ENCODE measurements at regions not wholly inside any gene's neighbourhood (a gene's known extent, or its start where the extent isn't known, plus 50 kb on each side); places are given as distances from the start of the nearest gene placed in this dataset.

DNA sequence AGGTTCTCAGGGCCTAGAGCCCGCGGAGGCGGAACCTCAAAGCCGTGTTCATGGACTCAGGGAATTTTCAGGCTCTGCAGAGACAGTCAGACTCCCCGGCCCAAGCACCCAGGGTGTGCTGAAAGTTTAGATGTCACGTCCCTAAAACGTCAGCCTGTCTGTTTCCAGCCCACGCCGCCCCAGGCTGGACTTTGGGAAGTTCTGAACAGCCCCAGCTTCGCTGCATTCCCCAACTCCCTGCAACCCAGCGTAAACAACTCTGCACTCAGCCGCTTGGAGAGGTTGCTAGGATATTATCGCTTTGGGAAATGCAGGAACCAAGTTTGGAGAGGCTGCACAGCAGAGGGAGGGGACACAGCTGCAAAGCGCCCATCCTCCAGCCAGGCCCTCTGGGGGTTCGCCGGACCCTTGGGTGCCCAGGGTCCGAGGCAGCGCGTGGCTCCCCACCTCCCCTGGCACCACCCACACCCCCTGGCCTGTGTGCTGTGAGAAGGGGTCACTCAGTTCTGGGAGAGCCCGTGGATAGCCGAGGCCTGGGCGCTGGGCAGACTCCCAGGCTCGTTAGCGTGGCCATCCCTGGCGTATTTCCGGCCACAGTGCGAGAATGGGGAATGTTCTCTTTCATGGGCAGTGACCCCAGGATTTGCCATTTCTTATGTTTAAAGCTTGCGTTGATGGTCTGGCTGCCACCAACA is 120.5 kb upstream of the FGF3 start:
- H3K36me3 ChIP-seq (ENCODE audit: control insufficient read depth in 1 of 2, insufficient read depth in 2 of 2, low read length in 2 of 2): no peaks in the 10 kb centered on the region
- no peaks in the 10 kb centered on the region for H3K27me3 ChIP-seq (ENCODE audit: insufficient read depth, low read length)
- no peak for DNase-seq (ENCODE audit: low read depth, low spot score)
- BruUV-seq (replicated peaks): no TSS peak
- no peak overlapping the region for H3K4me3 ChIP-seq (replicated peaks in 1 of 2; ENCODE audit: low read depth in 1 of 2, low read length in 2 of 2)
- peaks cover 13 to 32% of the 10 kb centered on the region in 2 experiments for H3K4me1 ChIP-seq (ENCODE audit: control insufficient read depth in 1 of 2, insufficient read depth in 2 of 2, low read length in 2 of 2)
- TF ChIP-seq EZH2phosphoT487 (IDR thresholded peaks at IDR 0.05; ENCODE audit: borderline replicate concordance) (no peak), EZH2 (IDR thresholded peaks at IDR 0.05) (no peak), ELF1 (IDR thresholded peaks at IDR 0.05; ENCODE audit: borderline replicate concordance, low read depth) (no peak), JUND (IDR thresholded peaks at IDR 0.05) (no peak), MAX (IDR thresholded peaks at IDR 0.05) (no peak), POLR2AphosphoS5 (IDR thresholded peaks at IDR 0.05; ENCODE audit: low read depth, low read length) (no peak), SRF (IDR thresholded peaks at IDR 0.05; ENCODE audit: low read depth) (no peak), CEBPB (IDR thresholded peaks at IDR 0.05; ENCODE audit: low read depth) (no peak), TCF7L2 (IDR thresholded peaks at IDR 0.05; ENCODE audit: borderline replicate concordance, extremely low read depth, insufficient read depth, insufficient read length) (no peak), ZNF274 (IDR thresholded peaks at IDR 0.05; ENCODE audit: low read depth, low read length) (no peak), FOSL1 (IDR thresholded peaks at IDR 0.05; ENCODE audit: low read depth) (no peak), RAD21 (IDR thresholded peaks at IDR 0.05; ENCODE audit: low read depth) (no peak), YY1 (IDR thresholded peaks at IDR 0.05; ENCODE audit: extremely low read depth, insufficient replicate concordance, low read depth, low read length) (no peak), SP1 (IDR thresholded peaks at IDR 0.05; ENCODE audit: low read depth) (no peak), ATF3 (IDR thresholded peaks at IDR 0.05) (no peak)
- TF ChIP-seq, protein P1, sequence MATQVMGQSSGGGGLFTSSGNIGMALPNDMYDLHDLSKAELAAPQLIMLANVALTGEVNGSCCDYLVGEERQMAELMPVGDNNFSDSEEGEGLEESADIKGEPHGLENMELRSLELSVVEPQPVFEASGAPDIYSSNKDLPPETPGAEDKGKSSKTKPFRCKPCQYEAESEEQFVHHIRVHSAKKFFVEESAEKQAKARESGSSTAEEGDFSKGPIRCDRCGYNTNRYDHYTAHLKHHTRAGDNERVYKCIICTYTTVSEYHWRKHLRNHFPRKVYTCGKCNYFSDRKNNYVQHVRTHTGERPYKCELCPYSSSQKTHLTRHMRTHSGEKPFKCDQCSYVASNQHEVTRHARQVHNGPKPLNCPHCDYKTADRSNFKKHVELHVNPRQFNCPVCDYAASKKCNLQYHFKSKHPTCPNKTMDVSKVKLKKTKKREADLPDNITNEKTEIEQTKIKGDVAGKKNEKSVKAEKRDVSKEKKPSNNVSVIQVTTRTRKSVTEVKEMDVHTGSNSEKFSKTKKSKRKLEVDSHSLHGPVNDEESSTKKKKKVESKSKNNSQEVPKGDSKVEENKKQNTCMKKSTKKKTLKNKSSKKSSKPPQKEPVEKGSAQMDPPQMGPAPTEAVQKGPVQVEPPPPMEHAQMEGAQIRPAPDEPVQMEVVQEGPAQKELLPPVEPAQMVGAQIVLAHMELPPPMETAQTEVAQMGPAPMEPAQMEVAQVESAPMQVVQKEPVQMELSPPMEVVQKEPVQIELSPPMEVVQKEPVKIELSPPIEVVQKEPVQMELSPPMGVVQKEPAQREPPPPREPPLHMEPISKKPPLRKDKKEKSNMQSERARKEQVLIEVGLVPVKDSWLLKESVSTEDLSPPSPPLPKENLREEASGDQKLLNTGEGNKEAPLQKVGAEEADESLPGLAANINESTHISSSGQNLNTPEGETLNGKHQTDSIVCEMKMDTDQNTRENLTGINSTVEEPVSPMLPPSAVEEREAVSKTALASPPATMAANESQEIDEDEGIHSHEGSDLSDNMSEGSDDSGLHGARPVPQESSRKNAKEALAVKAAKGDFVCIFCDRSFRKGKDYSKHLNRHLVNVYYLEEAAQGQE (IDR thresholded peaks at IDR 0.05; ENCODE audit: low read depth): no peak
- TF ChIP-seq, protein P2, sequence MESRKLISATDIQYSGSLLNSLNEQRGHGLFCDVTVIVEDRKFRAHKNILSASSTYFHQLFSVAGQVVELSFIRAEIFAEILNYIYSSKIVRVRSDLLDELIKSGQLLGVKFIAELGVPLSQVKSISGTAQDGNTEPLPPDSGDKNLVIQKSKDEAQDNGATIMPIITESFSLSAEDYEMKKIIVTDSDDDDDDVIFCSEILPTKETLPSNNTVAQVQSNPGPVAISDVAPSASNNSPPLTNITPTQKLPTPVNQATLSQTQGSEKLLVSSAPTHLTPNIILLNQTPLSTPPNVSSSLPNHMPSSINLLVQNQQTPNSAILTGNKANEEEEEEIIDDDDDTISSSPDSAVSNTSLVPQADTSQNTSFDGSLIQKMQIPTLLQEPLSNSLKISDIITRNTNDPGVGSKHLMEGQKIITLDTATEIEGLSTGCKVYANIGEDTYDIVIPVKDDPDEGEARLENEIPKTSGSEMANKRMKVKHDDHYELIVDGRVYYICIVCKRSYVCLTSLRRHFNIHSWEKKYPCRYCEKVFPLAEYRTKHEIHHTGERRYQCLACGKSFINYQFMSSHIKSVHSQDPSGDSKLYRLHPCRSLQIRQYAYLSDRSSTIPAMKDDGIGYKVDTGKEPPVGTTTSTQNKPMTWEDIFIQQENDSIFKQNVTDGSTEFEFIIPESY (IDR thresholded peaks at IDR 0.05; ENCODE audit: extremely low read depth, insufficient replicate concordance, low read length): no peak
- no peak for ATAC-seq
- intact Hi-C loops (cut with micrococcal nuclease): no loop called here
- no peaks in the 10 kb centered on the region for H4K20me1 ChIP-seq (ENCODE audit: insufficient read depth)
- H3K4me2 ChIP-seq (ENCODE audit: low read length): no peak overlapping the region
- H2AFZ ChIP-seq (ENCODE audit: low read depth, low read length, poor library complexity, severe bottlenecking): no peak overlapping the region
- no peak overlapping the region for H3K27ac ChIP-seq (ENCODE audit: low read depth, low read length)
- ChIA-PET CTCF (interaction anchor here (1.2 to 1.5 kb wide), 2 partner anchors 24 to 143 kb away, joined by 3 read pairs; no protein-coding TSS in a partner anchor), POLR2A (no interaction called here), RAD21 (ENCODE audit: low non-redundant PET in 1 of 2, low total read pairs in 2 of 2, uncharacterized antibody in 2 of 2, unreplicated experiment in 2 of 2) (no interaction called here)
- no peak overlapping the region for H3K9ac ChIP-seq (ENCODE audit: low read length)
- no peaks in the 10 kb centered on the region for H3K79me2 ChIP-seq (ENCODE audit: insufficient read depth, low read length)
- H3K9me2 ChIP-seq (ENCODE audit: insufficient read depth): no peaks in the 10 kb centered on the region
- no peaks in the 10 kb centered on the region for H3K9me3 ChIP-seq (ENCODE audit: control insufficient read depth in 1 of 2, insufficient read depth in 1 of 2, low read depth in 1 of 2, low read length in 2 of 2)

All from HCT116 (cell line).